ENCODE measurements at regions not wholly inside any gene's neighbourhood (a gene's known extent, or its start where the extent isn't known, plus 50 kb on each side); places are given as distances from the start of the nearest gene placed in this dataset.
"Not testable (repeated sequence)": the region's sequence is repeated elsewhere in the genome, so short reads cannot be mapped to it uniquely, and the experiment has no call there.

GRCh38 chr9:40097992-40098391 is 742.5 kb downstream of the SPATA31A1 start:
- DNase-seq (ENCODE audit: low spot score); POLR2A ChIA-PET (ENCODE audit: low non-redundant PET); CTCF ChIA-PET; H3K27ac ChIP-seq: not testable (repeated sequence)

GRCh38 chr9:40106003-40106782 is 750.7 kb downstream of the SPATA31A1 start:
- POLR2A ChIA-PET (ENCODE audit: low non-redundant PET); CTCF ChIA-PET; DNase-seq (ENCODE audit: low spot score): not testable (repeated sequence)
- H3K27ac ChIP-seq = peak overlapping the region; percentile 23; the same call in 1 of the 2 replicates

- DNase-seq (ENCODE audit: low spot score); H3K27ac ChIP-seq; POLR2A ChIA-PET (ENCODE audit: low non-redundant PET); CTCF ChIA-PET: not testable (repeated sequence)
These were observed 751.3 kb downstream of the SPATA31A1 start for GRCh38 chr9:40106783-40107248.

GRCh38 chr9:40107251-40107650 is 751.8 kb downstream of the SPATA31A1 start:
- DNase-seq (ENCODE audit: low spot score); CTCF ChIA-PET; POLR2A ChIA-PET (ENCODE audit: low non-redundant PET); H3K27ac ChIP-seq: not testable (repeated sequence)

- CTCF ChIA-PET; H3K27ac ChIP-seq; POLR2A ChIA-PET (ENCODE audit: low non-redundant PET); DNase-seq (ENCODE audit: low spot score): not testable (repeated sequence)
These were observed 753.0 kb downstream of the SPATA31A1 start for GRCh38 chr9:40108465-40108864.

- POLR2A ChIA-PET (ENCODE audit: low non-redundant PET); CTCF ChIA-PET; H3K27ac ChIP-seq; DNase-seq (ENCODE audit: low spot score): not testable (repeated sequence)
These were observed 755.3 kb downstream of the SPATA31A1 start for GRCh38 chr9:40110751-40111150.

GRCh38 chr9:40111571-40111970 is 756.1 kb downstream of the SPATA31A1 start:
- CTCF ChIA-PET; H3K27ac ChIP-seq; DNase-seq (ENCODE audit: low spot score); POLR2A ChIA-PET (ENCODE audit: low non-redundant PET): not testable (repeated sequence)

GRCh38 chr9:40130598-40130997 is 775.1 kb downstream of the SPATA31A1 start:
- CTCF ChIA-PET; H3K27ac ChIP-seq; DNase-seq (ENCODE audit: low spot score); POLR2A ChIA-PET (ENCODE audit: low non-redundant PET): not testable (repeated sequence)

- POLR2A ChIA-PET (ENCODE audit: low non-redundant PET); H3K27ac ChIP-seq; DNase-seq (ENCODE audit: low spot score); CTCF ChIA-PET: not testable (repeated sequence)
These were observed 813.7 kb downstream of the SPATA31A1 start for GRCh38 chr9:40169204-40169603.

DNA sequence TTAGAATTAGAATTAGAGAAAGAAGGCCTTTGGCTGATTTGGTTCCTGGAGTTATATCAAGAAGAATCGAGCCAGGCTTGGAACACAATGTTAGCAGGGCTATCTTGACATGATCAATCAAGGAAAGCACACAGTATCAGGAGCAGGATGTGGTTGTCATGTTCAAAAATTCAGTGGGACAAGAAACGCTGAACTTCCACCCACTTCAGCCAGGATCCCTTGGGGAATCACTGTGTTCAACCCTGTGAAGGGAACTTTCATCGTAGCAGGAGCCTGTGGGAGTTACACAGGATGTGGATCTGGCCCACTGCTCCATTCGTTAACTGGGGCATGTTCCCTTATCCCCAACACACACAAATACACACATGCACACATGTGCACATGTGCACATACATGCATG is 817.8 kb downstream of the SPATA31A1 start:
- DNase-seq (ENCODE audit: low spot score); POLR2A ChIA-PET (ENCODE audit: low non-redundant PET); H3K27ac ChIP-seq; CTCF ChIA-PET: not testable (repeated sequence)

GRCh38 chr9:40174035-40174434 is 818.6 kb downstream of the SPATA31A1 start:
- DNase-seq (ENCODE audit: low spot score); H3K27ac ChIP-seq; POLR2A ChIA-PET (ENCODE audit: low non-redundant PET); CTCF ChIA-PET: not testable (repeated sequence)

DNA sequence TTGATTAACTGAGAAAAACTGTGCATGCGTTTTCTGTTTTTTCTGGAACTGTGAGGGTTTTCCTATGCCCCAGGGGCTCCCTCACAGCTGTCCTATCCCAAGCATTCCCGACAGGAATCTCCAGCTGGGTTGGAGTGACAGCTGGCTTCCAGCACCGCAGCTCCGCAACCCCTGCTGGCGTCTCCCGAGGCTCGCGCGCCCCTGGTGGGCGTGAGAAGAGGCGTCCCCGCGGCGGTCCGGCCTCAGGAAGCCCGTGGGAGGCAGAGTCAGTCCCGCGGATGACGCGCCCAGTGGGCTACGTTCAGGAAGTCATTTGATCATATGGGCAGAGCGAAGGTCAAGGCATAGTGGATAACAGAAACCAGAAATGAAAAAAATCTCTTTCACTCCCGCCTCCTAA is 821.9 kb downstream of the SPATA31A1 start:
- DNase-seq (ENCODE audit: low spot score); CTCF ChIA-PET; POLR2A ChIA-PET (ENCODE audit: low non-redundant PET); H3K27ac ChIP-seq: not testable (repeated sequence)

- DNase-seq (ENCODE audit: low spot score); CTCF ChIA-PET; POLR2A ChIA-PET (ENCODE audit: low non-redundant PET); H3K27ac ChIP-seq: not testable (repeated sequence)
These were observed 835.9 kb downstream of the SPATA31A1 start for GRCh38 chr9:40191403-40191802.

- POLR2A ChIA-PET (ENCODE audit: low non-redundant PET); CTCF ChIA-PET; DNase-seq (ENCODE audit: low spot score); H3K27ac ChIP-seq: not testable (repeated sequence)
These were observed 836.7 kb downstream of the SPATA31A1 start for GRCh38 chr9:40192162-40192561.

DNA sequence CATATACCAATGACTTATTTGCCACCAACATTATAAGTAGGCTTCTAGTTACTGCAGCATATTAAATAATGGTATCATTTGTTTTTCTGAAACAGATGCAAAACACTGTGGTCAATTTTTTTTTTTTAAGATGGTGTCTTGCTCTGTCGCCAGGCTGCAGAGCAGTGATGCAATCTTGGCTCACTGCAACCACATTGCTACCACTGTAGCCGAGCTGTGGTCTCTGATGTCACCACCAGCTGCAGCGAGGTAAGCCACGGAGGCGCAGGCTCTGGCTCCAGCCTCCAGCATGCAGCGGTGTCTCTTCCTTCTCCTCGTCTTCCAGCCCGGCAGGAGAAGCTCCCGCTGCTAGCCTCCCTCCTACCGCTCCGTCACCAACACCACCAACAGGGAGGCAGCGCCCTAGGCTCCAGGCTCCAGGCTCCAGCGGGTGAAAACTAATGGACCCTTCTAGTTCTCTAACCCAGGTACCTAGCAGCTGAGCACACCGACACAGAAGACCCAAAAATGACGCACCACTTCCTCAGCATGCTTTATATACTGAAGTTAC is 840.8 kb downstream of the SPATA31A1 start:
- CTCF ChIA-PET; DNase-seq (ENCODE audit: low spot score); H3K27ac ChIP-seq; POLR2A ChIA-PET (ENCODE audit: low non-redundant PET): not testable (repeated sequence)

- CTCF ChIA-PET; H3K27ac ChIP-seq; DNase-seq (ENCODE audit: low spot score); POLR2A ChIA-PET (ENCODE audit: low non-redundant PET): not testable (repeated sequence)
These were observed 841.3 kb downstream of the SPATA31A1 start for GRCh38 chr9:40196803-40197202.

GRCh38 chr9:40221596-40222233 is 866.2 kb downstream of the SPATA31A1 start:
- POLR2A ChIA-PET (ENCODE audit: low non-redundant PET); CTCF ChIA-PET; DNase-seq (ENCODE audit: low spot score); H3K27ac ChIP-seq: not testable (repeated sequence)

All from RWPE1 (cell line).